Stimulated activated CD4-positive, alpha-beta T cell treated with anti-CD3 and anti-CD28 coated beads, Interleukin-4, amount 100 ng/mL, for 48 hours (primary cell): ENCODE measurements at regions not wholly inside any gene's neighbourhood (a gene's known extent, or its start where the extent isn't known, plus 50 kb on each side); places are given as distances from the start of the nearest gene placed in this dataset.
"Not testable (repeated sequence)": the region's sequence is repeated elsewhere in the genome, so short reads cannot be mapped to it uniquely, and the experiment has no call there.

Source experiments
- DNase-seq, 2 donors: peaks; one replicate each; pipeline ENCODE4 v3.0.0-alpha.2; 2020; ENCODE audit warnings: low read depth in 2 of 2

GRCh38 chr1:81738875-81739274 lies 61.9 kb upstream of the ADGRL2 start:
- DNase-seq, result no peak

- no peak for DNase-seq
These were observed 67.3 kb upstream of the ADGRL2 start for GRCh38 chr1:81733480-81733879.

GRCh38 chr1:81731989-81732388 lies 68.7 kb upstream of the ADGRL2 start:
- DNase-seq, result no peak

- DNase-seq, result no peak
These were observed 69.9 kb upstream of the ADGRL2 start for GRCh38 chr1:81730881-81731280.

- DNase-seq, result not testable (repeated sequence)
These were observed 70.4 kb upstream of the ADGRL2 start for GRCh38 chr1:81730299-81730698.

GRCh38 chr1:81729818-81730217 lies 70.9 kb upstream of the ADGRL2 start:
- no peak for DNase-seq

- no peak for DNase-seq
These were observed 71.5 kb upstream of the ADGRL2 start for GRCh38 chr1:81729239-81729638.

GRCh38 chr1:81725823-81726222 lies 74.9 kb upstream of the ADGRL2 start:
- no peak for DNase-seq

- not testable (repeated sequence) for DNase-seq
These were observed 78.0 kb upstream of the ADGRL2 start for GRCh38 chr1:81722631-81723328.

- not testable (repeated sequence) for DNase-seq
These were observed 80.5 kb upstream of the ADGRL2 start for GRCh38 chr1:81720256-81720655.

GRCh38 chr1:81717230-81717629 lies 83.5 kb upstream of the ADGRL2 start:
- no peak for DNase-seq

- DNase-seq, result no peak
These were observed 85.3 kb upstream of the ADGRL2 start for GRCh38 chr1:81715391-81715790.

GRCh38 chr1:81714636-81715035 lies 86.1 kb upstream of the ADGRL2 start:
- no peak for DNase-seq

- no peak for DNase-seq
These were observed 88.3 kb upstream of the ADGRL2 start for GRCh38 chr1:81712425-81712824.

GRCh38 chr1:81710857-81711256 lies 89.9 kb upstream of the ADGRL2 start:
- DNase-seq, result no peak

GRCh38 chr1:81708250-81708649 lies 92.5 kb upstream of the ADGRL2 start:
- DNase-seq, result no peak

GRCh38 chr1:81706650-81707435 lies 93.9 kb upstream of the ADGRL2 start:
- no peak for DNase-seq

GRCh38 chr1:81703756-81704463 lies 96.8 kb upstream of the ADGRL2 start:
- DNase-seq, result no peak

GRCh38 chr1:81703391-81703755 lies 97.4 kb upstream of the ADGRL2 start:
- no peak for DNase-seq

GRCh38 chr1:81702903-81703302 lies 97.8 kb upstream of the ADGRL2 start:
- no peak for DNase-seq

- no peak for DNase-seq
These were observed 98.5 kb upstream of the ADGRL2 start for GRCh38 chr1:81702079-81702715.
